ENCODE measurements at regions not wholly inside any gene's neighbourhood (a gene's known extent, or its start where the extent isn't known, plus 50 kb on each side); places are given as distances from the start of the nearest gene placed in this dataset.

- in situ Hi-C loops (cut with HindIII; ENCODE audit: low sequenced_read_pairs), result no loop called here
- no peak for TF ChIP-seq CTCF (IDR thresholded peaks at IDR 0.05; ENCODE audit: low read depth, low read length)
- DNase-seq (ENCODE audit: low read depth, low spot score), result no peak
- no peak overlapping the region for H3K4me3 ChIP-seq (ENCODE audit: low read depth, low read length)
Observed at GRCh38 chr16:62298600-62298999, 262.4 kb upstream of the CDH8 start.

- DNase-seq (ENCODE audit: low read depth, low spot score), result no peak
- H3K4me3 ChIP-seq (ENCODE audit: low read depth, low read length), result no peak overlapping the region
- no peak for TF ChIP-seq CTCF (IDR thresholded peaks at IDR 0.05; ENCODE audit: low read depth, low read length)
- in situ Hi-C loops (cut with HindIII; ENCODE audit: low sequenced_read_pairs), result no loop called here
Observed at GRCh38 chr16:62294213-62294972, 258.2 kb upstream of the CDH8 start.

GRCh38 chr16:62288990-62289629 lies 252.9 kb upstream of the CDH8 start:
- no peak for TF ChIP-seq CTCF (IDR thresholded peaks at IDR 0.05; ENCODE audit: low read depth, low read length)
- H3K4me3 ChIP-seq (ENCODE audit: low read depth, low read length), result no peak overlapping the region
- no peak for DNase-seq (ENCODE audit: low read depth, low spot score)
- in situ Hi-C loops (cut with HindIII; ENCODE audit: low sequenced_read_pairs), result no loop called here

GRCh38 chr16:62280506-62280905 lies 244.3 kb upstream of the CDH8 start:
- H3K4me3 ChIP-seq (ENCODE audit: low read depth, low read length), result no peak overlapping the region
- in situ Hi-C loops (cut with HindIII; ENCODE audit: low sequenced_read_pairs), result no loop called here
- no peak for DNase-seq (ENCODE audit: low read depth, low spot score)
- no peak for TF ChIP-seq CTCF (IDR thresholded peaks at IDR 0.05; ENCODE audit: low read depth, low read length)

GRCh38 chr16:62277942-62278341 lies 241.7 kb upstream of the CDH8 start:
- in situ Hi-C loops (cut with HindIII; ENCODE audit: low sequenced_read_pairs), result no loop called here
- H3K4me3 ChIP-seq (ENCODE audit: low read depth, low read length), result no peak overlapping the region
- no peak for TF ChIP-seq CTCF (IDR thresholded peaks at IDR 0.05; ENCODE audit: low read depth, low read length)
- DNase-seq (ENCODE audit: low read depth, low spot score), result no peak

- in situ Hi-C loops (cut with HindIII; ENCODE audit: low sequenced_read_pairs), result no loop called here
- TF ChIP-seq CTCF (IDR thresholded peaks at IDR 0.05; ENCODE audit: low read depth, low read length), result no peak
- DNase-seq (ENCODE audit: low read depth, low spot score), result no peak
- H3K4me3 ChIP-seq (ENCODE audit: low read depth, low read length), result no peak overlapping the region
Observed at GRCh38 chr16:62276637-62277036, 240.4 kb upstream of the CDH8 start.
